ENCODE measurements at regions not wholly inside any gene's neighbourhood (a gene's known extent, or its start where the extent isn't known, plus 50 kb on each side); places are given as distances from the start of the nearest gene placed in this dataset.

DNA sequence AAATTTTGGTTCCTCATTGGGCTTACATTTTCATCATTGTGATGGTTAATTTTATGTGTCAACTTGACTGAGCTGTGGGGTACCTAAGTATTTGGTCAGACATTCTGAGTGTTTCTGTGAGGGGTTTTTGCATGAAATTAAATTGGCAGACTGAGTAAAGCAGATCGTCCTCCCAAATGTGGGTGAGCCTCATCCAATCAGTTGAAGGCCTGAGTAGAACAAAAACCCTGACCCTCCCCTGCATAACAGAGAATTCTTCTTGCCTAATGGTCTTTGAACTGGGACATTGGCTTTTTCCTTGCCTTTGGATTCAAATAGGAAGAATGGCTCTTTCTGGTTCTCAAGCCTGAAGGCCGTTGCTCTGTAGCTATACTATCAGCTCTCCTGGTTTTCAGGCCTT lies 59.1 kb upstream of the JUN start:
- TF ChIP-seq, protein P1, sequence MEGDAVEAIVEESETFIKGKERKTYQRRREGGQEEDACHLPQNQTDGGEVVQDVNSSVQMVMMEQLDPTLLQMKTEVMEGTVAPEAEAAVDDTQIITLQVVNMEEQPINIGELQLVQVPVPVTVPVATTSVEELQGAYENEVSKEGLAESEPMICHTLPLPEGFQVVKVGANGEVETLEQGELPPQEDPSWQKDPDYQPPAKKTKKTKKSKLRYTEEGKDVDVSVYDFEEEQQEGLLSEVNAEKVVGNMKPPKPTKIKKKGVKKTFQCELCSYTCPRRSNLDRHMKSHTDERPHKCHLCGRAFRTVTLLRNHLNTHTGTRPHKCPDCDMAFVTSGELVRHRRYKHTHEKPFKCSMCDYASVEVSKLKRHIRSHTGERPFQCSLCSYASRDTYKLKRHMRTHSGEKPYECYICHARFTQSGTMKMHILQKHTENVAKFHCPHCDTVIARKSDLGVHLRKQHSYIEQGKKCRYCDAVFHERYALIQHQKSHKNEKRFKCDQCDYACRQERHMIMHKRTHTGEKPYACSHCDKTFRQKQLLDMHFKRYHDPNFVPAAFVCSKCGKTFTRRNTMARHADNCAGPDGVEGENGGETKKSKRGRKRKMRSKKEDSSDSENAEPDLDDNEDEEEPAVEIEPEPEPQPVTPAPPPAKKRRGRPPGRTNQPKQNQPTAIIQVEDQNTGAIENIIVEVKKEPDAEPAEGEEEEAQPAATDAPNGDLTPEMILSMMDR (IDR thresholded peaks at IDR 0.05): no peak
- TF ChIP-seq POLR2A (IDR thresholded peaks at IDR 0.05): no peak
- no peak for TF ChIP-seq EP300 (IDR thresholded peaks at IDR 0.05)

Data from sigmoid colon (tissue), 4 donors.